IMR-90 (cell line): ENCODE measurements at regions not wholly inside any gene's neighbourhood (a gene's known extent, or its start where the extent isn't known, plus 50 kb on each side); places are given as distances from the start of the nearest gene placed in this dataset.

Source experiments
- CEBPB ChIP-seq: IDR thresholded peaks from 2 replicates; pipeline ENCODE4 v1.6.1; 2012; ENCODE audit warnings: low read depth, low read length, improper control_type of control experiment
- MAFK ChIP-seq: IDR thresholded peaks from 2 replicates; pipeline ENCODE4 v1.6.1; 2012; ENCODE audit warnings: low read depth, low read length, improper control_type of control experiment
- MAZ ChIP-seq: IDR thresholded peaks from 2 replicates; pipeline ENCODE4 v1.6.1; 2012; ENCODE audit warnings: low read depth, mild to moderate bottlenecking, low read length, improper control_type of control experiment, moderate library complexity, borderline replicate concordance
- MXI1 ChIP-seq: IDR thresholded peaks from 2 replicates; pipeline ENCODE4 v1.6.1; 2012; ENCODE audit warnings: low read depth, mild to moderate bottlenecking, low read length, moderate library complexity, borderline replicate concordance
- NFE2L2 ChIP-seq: fragments of 150-350 bp; IDR thresholded peaks from 2 replicates; pipeline ENCODE4 v1.6.1; 2016; ENCODE audit warnings: low read depth, mild to moderate bottlenecking, low read length
- POLR2A ChIP-seq: IDR thresholded peaks from 2 replicates; pipeline ENCODE4 v1.6.1; 2012; ENCODE audit warnings: mild to moderate bottlenecking, low read depth, low read length
- RAD21 ChIP-seq: IDR thresholded peaks from 2 replicates; pipeline ENCODE4 v1.6.1; 2012; ENCODE audit warnings: low read length, improper control_type of control experiment
- RCOR1 ChIP-seq: IDR thresholded peaks from 2 replicates; pipeline ENCODE4 v1.6.1; 2012; ENCODE audit warnings: mild to moderate bottlenecking, low read length, improper control_type of control experiment; ENCODE audit not compliant: insufficient replicate concordance
- RFX5 ChIP-seq: IDR thresholded peaks from 2 replicates; pipeline ENCODE4 v1.8.0; 2012; ENCODE audit warnings: low read depth, mild to moderate bottlenecking, low read length, moderate library complexity
- SMC3 ChIP-seq: fragments of 150-350 bp; IDR thresholded peaks from 2 replicates; pipeline ENCODE4 v1.6.1; 2016; ENCODE audit warnings: low read depth, mild to moderate bottlenecking, antibody characterized with exemption, low read length, moderate library complexity
- TF ChIP-seq, protein P1 (sequence below): conservative IDR thresholded peaks from 2 replicates; pipeline ENCODE4 v1.5.1; 2012; ENCODE audit warnings: mild to moderate bottlenecking, low read depth, low read length, improper control_type of control experiment
- TF ChIP-seq, protein P2 (sequence below): fragments of 150-350 bp; IDR thresholded peaks from 2 replicates; pipeline ENCODE4 v1.6.1; 2017; ENCODE audit warnings: mild to moderate bottlenecking, antibody characterized with exemption, low read length, low read depth
- TF ChIP-seq, protein P3 (sequence below): fragments of 150-350 bp; IDR thresholded peaks from 2 replicates; pipeline ENCODE4 v1.6.1; 2016; ENCODE audit warnings: low read depth, mild to moderate bottlenecking, low read length, moderate library complexity, borderline replicate concordance

DNA sequence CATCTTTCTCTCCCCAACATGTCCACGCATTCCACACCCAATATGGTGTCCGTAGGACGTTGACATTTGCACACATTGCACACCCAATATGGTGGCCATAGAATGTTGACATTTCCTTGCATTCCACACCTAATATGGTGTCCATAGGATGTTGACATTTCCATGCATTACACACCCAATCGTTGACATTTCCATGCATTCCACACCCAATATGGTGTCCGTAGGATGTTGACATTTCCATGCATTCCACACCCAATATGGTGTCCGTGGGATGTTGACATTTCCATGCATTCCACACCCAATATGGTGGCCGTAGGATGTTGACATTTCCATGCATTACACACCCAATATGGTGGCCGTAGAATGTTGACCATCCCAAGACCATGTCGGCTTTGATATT lies 88.4 kb upstream of the SHOX start:
- TF ChIP-seq SMC3: no peak
- TF ChIP-seq, protein P1, sequence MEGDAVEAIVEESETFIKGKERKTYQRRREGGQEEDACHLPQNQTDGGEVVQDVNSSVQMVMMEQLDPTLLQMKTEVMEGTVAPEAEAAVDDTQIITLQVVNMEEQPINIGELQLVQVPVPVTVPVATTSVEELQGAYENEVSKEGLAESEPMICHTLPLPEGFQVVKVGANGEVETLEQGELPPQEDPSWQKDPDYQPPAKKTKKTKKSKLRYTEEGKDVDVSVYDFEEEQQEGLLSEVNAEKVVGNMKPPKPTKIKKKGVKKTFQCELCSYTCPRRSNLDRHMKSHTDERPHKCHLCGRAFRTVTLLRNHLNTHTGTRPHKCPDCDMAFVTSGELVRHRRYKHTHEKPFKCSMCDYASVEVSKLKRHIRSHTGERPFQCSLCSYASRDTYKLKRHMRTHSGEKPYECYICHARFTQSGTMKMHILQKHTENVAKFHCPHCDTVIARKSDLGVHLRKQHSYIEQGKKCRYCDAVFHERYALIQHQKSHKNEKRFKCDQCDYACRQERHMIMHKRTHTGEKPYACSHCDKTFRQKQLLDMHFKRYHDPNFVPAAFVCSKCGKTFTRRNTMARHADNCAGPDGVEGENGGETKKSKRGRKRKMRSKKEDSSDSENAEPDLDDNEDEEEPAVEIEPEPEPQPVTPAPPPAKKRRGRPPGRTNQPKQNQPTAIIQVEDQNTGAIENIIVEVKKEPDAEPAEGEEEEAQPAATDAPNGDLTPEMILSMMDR: no peak
- TF ChIP-seq, protein P2, sequence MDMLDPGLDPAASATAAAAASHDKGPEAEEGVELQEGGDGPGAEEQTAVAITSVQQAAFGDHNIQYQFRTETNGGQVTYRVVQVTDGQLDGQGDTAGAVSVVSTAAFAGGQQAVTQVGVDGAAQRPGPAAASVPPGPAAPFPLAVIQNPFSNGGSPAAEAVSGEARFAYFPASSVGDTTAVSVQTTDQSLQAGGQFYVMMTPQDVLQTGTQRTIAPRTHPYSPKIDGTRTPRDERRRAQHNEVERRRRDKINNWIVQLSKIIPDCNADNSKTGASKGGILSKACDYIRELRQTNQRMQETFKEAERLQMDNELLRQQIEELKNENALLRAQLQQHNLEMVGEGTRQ: no peak
- TF ChIP-seq POLR2A: no peak
- TF ChIP-seq MXI1: no peak
- no peak for TF ChIP-seq RAD21
- no peak for TF ChIP-seq CEBPB
- TF ChIP-seq MAFK: no peak
- no peak for TF ChIP-seq MAZ
- no peak for TF ChIP-seq RCOR1
- no peak for TF ChIP-seq RFX5
- TF ChIP-seq, protein P3, sequence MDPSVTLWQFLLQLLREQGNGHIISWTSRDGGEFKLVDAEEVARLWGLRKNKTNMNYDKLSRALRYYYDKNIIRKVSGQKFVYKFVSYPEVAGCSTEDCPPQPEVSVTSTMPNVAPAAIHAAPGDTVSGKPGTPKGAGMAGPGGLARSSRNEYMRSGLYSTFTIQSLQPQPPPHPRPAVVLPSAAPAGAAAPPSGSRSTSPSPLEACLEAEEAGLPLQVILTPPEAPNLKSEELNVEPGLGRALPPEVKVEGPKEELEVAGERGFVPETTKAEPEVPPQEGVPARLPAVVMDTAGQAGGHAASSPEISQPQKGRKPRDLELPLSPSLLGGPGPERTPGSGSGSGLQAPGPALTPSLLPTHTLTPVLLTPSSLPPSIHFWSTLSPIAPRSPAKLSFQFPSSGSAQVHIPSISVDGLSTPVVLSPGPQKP: no peak
- TF ChIP-seq NFE2L2: no peak
